Activated CD4-positive, alpha-beta T cell treated with anti-CD3 and anti-CD28 coated beads, Interleukin-10, Interleukin-2, amounts not matched to agents 100 ng/mL and 50 ng/mL, durations not matched to agents 16 hours and 8 hours (primary cell): ENCODE measurements at regions not wholly inside any gene's neighbourhood (a gene's known extent, or its start where the extent isn't known, plus 50 kb on each side); places are given as distances from the start of the nearest gene placed in this dataset.

Experiments used
- DNase-seq: peaks from one replicate; pipeline ENCODE4 v3.0.0-alpha.2; 2020

GRCh38 chr1:189811960-189812359 is 665.7 kb downstream of the BRINP3 start:
- DNase-seq, result no peak

- no peak for DNase-seq
These were observed 661.1 kb downstream of the BRINP3 start for GRCh38 chr1:189816558-189816957.

GRCh38 chr1:189819751-189820150 is 657.9 kb downstream of the BRINP3 start:
- DNase-seq, result no peak

- no peak for DNase-seq
These were observed 655.8 kb downstream of the BRINP3 start for GRCh38 chr1:189821833-189822232.

- no peak for DNase-seq
These were observed 642.9 kb downstream of the BRINP3 start for GRCh38 chr1:189834813-189835212.

- no peak for DNase-seq
These were observed 630.1 kb downstream of the BRINP3 start for GRCh38 chr1:189847613-189848012.

- DNase-seq, result no peak
These were observed 625.8 kb downstream of the BRINP3 start for GRCh38 chr1:189851806-189852367.

GRCh38 chr1:189859385-189859977 is 618.2 kb downstream of the BRINP3 start:
- peak; percentile 45 for DNase-seq

GRCh38 chr1:189866606-189867005 is 611.1 kb downstream of the BRINP3 start:
- no peak for DNase-seq

- no peak for DNase-seq
These were observed 609.6 kb downstream of the BRINP3 start for GRCh38 chr1:189868021-189868420.

- no peak for DNase-seq
These were observed 602.8 kb downstream of the BRINP3 start for GRCh38 chr1:189874715-189875435.

GRCh38 chr1:189880135-189880534 is 597.5 kb downstream of the BRINP3 start:
- no peak for DNase-seq

GRCh38 chr1:189899686-189900425 is 577.8 kb downstream of the BRINP3 start:
- DNase-seq, result no peak

GRCh38 chr1:189904509-189904908 is 573.2 kb downstream of the BRINP3 start:
- DNase-seq, result no peak

- DNase-seq, result no peak
These were observed 569.6 kb downstream of the BRINP3 start for GRCh38 chr1:189908113-189908512.

GRCh38 chr1:189921613-189922012 is 556.1 kb downstream of the BRINP3 start:
- no peak for DNase-seq

GRCh38 chr1:189927641-189928040 is 550.0 kb downstream of the BRINP3 start:
- DNase-seq, result no peak

GRCh38 chr1:189929501-189930099 is 548.1 kb downstream of the BRINP3 start:
- no peak for DNase-seq

- DNase-seq, result no peak
These were observed 540.8 kb downstream of the BRINP3 start for GRCh38 chr1:189936861-189937260.

GRCh38 chr1:189939967-189940366 is 537.7 kb downstream of the BRINP3 start:
- no peak for DNase-seq

GRCh38 chr1:189941922-189942321 is 535.7 kb downstream of the BRINP3 start:
- no peak for DNase-seq

- no peak for DNase-seq
These were observed 518.9 kb downstream of the BRINP3 start for GRCh38 chr1:189958756-189959155.

GRCh38 chr1:189960769-189961168 is 516.9 kb downstream of the BRINP3 start:
- DNase-seq, result no peak
